HG02678 (cell line): ENCODE measurements at regions not wholly inside any gene's neighbourhood (a gene's known extent, or its start where the extent isn't known, plus 50 kb on each side); places are given as distances from the start of the nearest gene placed in this dataset.
"Not testable (repeated sequence)": the region's sequence is repeated elsewhere in the genome, so short reads cannot be mapped to it uniquely, and the experiment has no call there.

Experiments
- ATAC-seq: cut with Tn5 transposase; IDR thresholded peaks from one replicate; pipeline ENCODE4 v1.9.1; 2021; ENCODE audit warnings: mild to moderate bottlenecking, moderate library complexity; ENCODE audit not compliant: unreplicated experiment

DNA sequence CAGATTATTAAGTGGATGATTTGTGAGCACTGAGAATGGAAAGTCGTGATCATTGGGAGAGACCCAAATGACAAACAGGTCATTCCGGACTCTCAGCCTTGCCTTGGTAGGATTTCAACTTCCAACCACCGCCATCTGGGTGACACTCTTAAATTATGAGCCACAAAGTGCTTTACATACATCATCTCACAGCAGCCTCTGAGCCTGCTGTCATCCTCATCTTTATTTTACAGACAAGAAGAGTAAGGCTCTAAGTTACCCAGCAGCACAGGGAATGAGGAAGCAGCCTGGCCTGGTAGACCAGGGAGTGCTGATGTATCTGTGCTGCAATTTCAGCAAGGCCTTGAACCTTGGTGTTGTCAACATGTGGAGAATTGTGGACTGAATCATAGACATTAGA, 105.8 kb upstream of the TRIM2 start:
- ATAC-seq, result no peak

DNA sequence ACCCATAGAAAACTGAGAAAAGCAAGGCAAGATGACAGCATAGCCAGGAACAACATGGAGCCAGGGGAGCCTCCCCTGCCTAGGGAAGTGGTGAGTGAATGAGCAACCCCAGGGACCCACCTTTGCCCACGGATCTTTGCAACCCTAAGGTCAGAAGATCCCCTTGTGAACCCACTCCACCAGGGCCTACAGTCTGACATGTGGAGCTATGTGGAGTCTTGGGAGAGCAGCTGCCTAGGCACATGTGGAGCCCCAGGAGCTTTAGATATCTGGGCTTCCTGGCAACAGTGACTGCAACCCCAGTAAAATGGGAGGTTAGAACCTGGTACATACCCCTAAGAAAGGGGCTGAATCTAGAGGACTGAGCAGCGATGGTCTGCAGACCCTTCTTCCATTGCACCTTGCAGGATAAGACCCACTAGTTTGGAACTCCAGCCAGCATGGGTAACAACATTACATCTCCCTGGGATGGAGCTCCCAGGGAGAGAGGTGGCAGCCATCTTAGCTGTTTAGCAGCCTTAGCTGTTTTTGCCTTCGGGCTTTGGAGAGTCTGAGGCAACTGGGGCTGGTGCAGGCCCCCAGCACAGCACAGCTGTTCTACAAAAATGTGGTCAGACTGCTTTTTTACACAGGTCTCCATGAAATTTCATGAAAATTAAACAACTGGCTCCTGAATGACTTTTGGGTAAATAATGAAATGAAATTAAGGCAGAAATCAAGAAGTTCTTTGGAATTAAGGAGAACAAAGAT, 104.7 kb upstream of the TRIM2 start:
- ATAC-seq, result no peak

DNA sequence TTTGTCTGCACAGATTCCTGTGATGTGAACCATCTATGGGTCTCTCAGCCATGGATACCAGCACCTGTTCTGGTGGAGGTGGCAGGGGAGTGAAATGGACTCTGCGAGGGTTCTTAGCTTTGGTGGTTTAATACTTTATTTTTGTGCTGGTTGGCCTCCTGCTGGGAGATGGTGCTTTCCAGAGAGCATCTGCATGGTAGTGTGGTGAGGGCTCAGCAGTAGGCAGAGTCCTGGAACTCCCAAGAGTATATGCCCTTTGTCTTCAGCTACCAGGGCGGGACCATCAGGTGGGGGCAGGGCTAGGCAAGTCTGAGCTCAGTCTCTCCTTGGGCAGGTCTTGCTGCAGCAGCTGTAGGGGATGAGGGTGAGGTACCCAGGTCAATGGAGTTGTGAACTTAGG, 97.5 kb upstream of the TRIM2 start:
- not testable (repeated sequence) for ATAC-seq

DNA sequence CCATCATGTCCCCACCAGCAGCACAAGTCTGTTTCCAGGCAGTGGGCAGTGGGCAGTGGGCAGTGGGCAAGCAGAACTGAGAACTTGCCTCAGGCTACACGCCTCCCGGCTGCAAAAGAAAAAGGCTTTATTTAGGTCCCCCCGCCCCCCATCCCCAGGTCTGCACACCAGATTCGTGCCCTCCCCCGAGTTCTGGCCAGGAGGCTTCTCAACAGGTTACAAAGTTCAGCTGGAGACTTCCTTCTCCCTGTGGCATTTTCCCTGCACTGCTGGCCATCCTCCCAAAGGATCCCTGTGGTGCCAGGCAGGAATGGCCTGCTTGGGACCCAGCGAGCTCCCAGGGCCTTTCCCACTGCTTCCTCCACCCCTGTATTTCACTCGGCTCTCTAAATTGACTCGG, 97.0 kb upstream of the TRIM2 start:
- no peak for ATAC-seq

DNA sequence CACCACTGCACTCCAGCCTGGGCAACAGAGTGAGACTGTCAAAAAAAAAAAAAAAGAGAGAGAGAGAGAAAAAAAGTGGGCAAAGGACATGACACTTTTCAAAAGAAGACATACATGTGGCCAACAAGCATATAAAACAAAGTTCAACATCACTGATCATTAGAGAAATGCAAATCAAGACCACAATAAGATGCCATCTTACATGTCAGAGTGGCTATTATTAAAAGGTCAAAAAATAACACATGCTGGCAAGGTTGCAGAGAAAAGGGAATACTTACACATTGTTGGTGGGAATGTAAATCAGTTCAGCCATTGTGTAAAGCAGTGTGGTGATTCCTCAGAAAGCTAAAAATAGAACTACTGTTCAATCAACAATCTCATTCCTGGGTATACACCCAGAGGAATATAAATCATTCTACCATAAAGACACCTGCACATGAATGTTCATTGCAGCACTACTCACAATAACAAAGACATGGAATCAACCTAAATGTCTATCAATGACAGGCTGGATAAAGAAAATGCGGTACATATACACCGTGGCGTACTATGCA, 94.9 kb upstream of the TRIM2 start:
- ATAC-seq, result no peak

DNA sequence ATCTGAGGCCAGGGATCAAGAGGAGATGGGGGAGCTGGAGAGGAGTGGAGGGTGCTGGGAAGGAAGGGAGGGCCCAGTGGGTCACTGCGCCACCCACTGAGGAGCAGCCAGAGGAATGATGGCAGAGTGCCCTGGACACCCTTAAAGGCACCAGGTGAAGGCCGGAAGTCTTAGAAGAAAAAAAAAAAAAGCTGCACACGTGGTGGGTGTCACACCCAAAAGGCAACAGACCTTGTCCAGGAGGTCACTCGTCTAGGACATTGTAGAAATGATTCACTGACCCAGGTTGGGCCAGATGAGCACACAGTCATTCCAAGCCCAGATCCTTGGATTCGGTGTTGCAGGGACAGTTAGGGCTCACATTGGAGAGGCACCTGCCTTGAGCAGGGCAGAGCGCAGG, 93.5 kb upstream of the TRIM2 start:
- ATAC-seq, result no peak

DNA sequence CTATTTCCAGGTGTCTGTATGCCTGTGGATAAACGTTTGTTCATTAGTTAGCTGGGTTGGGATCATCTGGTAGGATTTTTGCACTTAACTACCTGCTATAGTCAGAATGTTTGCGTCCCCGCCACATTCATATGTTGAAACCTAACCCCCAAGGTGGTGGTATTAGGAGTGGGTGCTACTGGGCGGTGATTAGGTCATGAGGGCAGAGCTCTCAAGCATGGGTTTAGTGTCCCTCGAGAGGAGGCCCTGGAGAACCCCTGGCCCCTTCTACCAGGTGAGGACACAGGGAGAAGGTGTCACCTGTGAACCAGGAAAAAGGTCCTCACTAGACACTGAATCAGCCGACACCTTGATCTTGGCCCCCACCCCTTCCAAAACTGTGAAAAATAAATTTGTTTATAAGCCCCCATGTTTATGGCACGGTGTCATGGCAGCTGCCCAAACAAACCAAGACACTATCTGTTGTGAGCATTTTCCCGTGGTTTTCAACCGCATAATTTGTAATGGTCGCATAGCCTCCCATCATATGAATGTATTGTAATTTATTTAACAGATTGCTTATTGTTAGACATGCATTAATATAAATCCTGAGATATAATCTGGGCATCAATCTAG, 92.7 kb upstream of the TRIM2 start:
- no peak for ATAC-seq

DNA sequence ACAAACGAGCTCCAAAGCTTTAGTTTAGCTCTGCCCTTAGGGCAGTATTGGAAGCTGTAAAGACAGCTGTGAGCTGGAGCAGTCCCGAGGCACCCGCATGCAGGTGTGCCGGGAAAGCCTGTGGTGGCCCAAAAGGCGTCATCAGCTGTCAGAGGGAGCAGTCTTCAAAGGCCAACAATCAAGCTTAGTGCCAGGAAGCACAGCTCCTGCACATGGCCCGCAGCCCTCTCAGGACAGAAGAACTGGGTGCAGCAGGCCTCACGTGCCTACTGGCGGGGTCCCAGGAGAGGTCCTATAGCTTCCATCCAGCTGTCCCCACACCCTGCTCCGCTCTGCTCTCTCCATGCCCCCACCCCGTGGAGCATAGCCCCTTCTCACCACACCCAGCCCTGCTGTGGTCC, 92.2 kb upstream of the TRIM2 start:
- peak; percentile 47 for ATAC-seq

DNA sequence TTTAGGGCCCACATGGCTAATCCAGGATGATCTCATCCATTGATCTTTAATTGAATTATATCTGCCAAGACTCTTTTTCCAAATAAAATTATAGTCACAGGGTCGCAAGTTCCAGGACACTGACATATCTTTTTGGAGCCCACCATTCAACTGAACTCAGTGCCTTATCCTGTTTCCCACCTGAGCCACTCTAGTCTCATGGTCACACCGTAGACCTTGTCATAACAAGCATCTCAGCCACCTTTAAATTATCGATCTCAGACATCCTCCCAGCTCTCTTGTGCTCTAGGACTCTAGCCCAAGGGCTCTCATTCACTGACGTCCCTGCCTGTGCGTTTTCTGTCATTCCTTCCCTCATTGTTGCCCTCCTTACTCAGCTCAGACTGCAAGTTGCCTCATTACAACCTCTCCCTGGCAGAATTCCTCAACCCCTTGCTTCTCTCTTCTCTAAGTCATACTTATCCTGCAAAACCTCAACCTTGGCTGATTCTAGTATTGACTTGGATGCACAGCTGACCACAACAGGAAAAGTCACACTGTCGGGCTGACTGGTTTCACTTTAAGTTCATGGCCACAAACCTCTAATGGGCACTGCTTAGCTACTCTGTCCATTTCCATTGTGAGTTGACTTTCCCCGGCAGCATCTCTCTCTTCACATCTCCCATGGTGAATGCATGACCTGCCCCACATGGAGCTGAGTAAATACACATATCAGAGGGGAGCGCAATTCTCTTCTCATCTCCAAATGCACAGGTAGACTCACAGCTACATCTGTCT, 91.0 kb upstream of the TRIM2 start:
- ATAC-seq, result no peak

DNA sequence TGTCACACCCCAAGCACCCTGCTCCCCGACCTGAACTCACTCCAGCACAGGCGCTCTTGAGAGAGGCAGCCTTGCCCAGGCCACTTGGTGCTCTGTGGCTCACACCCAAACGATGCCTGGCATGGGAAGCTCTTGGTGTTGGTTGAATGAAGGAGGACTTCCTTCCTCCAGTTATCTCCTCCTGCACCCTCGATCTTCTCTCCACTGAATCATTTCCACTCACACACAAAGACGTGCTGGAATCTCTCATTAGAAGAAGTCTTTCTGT, 90.5 kb upstream of the TRIM2 start:
- no peak for ATAC-seq

DNA sequence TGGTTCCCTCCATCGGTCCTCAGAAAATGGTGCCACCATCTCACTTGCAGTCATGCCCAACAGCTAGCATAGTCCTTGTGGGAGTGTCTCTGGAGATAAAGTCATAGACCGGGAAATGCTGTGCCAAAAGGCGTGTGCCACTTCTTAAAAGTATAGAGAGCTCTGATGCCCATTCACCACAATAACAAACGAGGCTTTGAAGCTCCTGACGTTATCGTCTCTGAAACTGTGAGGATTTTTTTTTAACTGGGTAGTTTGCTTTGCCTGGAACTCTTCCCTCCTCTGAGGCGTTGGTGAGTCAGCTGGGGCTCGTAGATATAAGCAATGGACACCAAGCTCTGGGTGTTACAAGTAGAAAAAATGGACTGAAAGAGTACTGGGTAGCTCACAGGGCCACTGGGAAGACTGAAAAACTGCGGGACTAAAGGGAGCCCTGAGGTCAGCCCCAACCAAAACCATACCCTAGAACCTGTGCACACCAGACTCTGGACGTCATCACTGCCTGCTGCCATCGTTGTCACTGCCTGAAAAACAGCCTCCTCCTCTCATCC, 89.4 kb upstream of the TRIM2 start:
- no peak for ATAC-seq

DNA sequence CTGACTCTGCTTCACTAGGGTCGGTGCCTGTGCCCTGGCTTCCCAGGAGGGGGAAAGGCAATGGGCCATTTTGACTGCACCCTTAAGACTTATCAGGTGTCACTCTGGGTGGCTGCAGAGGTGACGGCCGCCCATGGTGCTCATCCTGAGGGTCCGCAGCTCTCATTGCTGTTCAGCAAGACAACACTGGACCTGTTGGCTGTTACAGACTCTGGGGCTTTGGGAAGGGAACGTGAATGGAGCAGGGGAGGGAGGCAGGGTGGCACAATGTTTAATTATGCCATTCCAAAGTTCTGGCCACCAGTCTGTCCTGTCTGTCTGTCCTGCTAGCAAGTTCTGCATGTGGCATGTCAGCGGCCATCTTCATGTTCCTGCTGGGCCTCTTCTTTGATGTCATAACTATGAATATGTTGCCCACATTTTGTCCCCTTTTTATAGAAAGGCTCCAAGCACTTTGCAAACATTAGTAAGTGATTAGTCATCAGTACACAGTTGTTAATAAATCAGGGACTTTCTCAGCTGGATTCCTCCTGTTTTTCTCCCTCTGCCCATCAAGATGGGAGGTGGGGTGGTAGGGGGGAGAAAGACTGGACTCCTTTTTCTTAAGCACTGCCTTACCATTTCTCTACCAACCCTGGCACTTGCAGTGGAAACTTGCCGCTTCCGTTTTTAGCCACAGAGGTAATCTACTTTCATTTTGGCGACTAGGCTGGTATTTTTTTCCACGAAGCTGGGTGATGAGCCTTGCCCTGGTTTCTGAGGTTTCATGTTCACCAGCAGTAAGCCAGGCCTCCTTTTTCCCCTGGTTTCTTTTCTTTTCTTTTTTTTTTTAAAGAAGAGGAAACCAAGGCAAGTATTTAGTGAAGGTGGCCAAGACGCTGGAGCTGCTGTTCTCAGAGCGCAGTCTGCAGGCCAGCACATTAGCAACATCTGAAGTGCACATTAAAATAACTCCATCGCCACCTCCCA, 88.6 kb upstream of the TRIM2 start:
- ATAC-seq, result peak; percentile 66

DNA sequence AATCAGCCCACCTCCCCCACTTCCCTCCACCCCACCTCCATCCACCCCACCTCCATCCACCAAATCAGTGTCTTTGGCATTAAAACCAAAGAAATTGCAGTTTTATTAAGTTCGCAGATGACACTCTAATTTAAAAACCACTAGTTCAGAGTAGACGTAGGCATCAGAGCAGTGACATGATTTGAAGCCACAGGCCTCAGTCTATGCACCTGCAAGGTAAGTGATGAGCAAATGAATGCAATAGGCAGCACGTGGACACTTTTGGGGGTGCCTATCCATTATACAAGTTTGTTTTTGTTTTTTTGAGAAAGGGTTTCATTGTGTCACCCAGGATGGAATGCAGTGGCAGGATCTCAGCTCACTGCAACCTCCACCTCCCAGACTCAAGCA, 88.0 kb upstream of the TRIM2 start:
- no peak for ATAC-seq

DNA sequence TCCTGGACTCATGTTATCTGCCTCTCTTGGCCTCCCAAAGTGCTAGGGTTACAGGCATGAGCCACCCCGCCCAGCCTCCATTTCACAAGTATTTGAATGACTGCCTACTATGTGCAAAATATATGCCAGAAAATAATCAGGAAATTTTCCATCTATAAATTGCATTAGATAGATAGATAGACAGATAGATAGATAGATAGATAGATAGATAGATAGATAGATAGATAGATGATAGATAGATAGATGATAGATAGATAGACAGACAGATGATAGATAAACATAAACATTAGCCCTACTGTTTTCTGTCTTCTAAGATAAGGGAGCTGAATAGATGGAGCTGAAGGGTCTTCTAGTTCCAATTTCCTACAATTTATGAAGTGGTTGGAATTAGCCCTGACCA, 87.4 kb upstream of the TRIM2 start:
- ATAC-seq, result no peak

DNA sequence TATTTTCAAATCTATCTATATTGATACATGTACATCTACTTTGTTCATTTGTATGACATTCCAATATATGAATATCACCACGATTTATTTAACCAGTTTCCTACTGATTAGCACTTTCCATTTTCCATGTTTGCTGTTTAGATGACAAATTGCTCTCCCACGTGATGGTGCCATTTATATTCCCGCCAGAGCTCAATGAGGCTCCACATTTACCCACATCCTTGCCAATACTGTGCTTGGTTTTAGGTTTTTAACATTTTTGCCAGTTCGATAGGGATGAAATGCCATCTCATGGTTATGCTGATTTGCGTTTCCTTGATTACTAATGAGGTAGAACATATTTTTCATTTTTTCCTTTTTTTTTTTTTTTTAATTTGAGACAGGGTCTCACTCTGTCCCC, 86.7 kb upstream of the TRIM2 start:
- ATAC-seq, result no peak

DNA sequence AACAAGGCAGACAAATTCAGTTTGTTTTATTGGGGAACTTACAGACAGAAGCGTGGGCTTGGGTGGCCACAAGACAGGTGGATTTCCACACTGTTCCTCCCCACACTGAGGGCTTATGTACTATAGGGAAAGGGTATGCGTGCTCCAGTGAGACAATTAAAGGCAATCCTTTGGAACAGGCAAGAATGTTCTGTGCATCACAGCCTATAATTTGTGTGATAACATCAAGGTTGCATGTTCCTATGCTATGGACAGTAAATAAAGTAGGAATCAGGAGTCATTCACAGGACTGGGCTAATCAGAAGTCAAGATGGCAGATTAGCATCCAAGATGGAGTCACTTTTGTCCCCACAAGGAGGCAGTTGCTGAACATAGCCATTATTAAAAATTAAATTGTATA, 84.6 kb upstream of the TRIM2 start:
- ATAC-seq, result no peak

DNA sequence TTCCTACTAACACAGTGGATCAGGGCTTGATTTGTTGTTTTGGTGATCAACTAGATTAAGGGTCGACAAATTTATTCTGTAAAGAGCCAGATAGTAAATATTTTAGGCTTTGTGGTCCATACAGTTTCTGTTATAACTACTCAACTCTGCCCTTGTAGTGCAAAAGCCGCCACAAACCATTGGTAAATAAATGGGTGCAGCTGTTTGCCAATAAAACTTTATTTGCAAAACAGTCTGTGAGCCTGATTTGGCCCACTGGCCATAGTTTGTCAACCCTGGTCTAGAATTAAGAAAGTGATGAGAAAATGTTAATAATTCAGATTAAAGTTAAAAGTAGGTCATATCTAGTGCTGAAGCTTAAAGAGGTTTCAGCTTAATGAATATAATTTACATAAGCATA, 84.0 kb upstream of the TRIM2 start:
- no peak for ATAC-seq

DNA sequence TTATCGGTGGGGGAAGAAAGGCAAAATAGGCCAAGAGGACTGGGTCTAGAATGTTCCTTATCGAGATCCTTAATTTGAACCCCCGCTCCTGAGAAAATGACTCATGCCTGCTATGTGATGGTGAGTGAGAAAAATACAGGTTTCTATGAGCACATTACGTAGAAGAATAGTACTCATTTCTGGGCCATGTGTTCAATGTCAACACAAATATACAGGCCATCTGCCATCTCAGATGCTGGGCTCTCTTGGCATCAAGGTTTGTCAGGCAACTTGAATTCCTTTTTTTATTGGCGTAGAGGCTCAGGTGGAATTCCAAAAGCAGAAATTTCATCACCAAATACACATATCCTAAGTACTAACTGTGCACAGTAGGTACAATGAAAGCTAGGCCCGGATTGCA, 81.4 kb upstream of the TRIM2 start:
- ATAC-seq, result no peak

DNA sequence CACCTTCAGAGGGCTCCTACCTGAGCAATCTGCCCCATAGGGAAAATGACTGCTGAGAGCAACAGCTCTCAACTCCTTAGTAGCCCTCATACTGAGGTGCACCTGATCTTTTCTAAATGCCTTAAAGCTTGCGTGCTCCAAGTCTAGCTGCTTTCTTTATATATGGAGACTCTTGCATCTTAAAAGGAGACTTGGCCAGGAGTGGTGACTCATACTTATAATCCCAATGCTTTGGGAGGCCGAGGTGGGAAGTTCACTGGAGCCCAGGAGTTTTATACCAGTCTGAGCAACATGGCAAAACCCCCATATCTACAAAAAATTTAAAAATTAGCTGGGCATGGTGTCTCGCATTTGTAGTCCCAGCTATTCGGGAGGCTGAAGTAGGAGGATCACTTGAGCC, 78.1 kb upstream of the TRIM2 start:
- no peak for ATAC-seq

DNA sequence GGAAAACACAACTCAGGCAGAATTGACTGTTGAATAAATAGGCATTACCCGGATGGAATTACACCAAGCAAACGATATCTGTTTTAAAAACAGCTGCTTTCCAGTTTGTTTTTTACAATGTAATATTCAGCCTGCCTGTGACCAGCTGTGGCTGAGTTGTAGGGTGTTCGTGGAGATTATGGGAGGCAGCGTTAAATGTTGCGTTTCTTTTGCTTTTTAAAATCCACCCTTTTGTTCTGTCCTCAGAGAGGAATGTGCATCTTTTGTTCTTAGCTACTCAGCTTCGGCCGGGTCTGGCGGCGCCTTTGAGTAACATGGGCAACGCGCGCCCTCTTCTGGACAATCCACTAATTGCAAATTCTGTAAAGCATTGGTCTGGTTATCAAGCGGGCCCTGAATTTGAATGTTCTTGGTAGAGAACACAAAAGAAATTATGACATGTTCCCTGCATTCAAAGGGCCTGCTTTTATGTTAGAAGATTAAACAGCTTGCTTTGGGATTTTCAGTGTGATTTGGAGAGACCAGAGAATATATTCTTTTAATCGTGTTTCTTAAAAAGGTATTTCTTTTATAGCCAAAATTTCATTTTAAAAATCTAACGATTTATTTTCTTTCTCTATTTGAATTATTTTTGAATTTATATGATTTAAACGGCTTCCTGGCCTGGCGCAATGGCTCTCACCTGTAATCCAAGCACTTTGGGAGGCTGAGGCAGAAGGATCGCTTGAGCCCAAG, 76.3 kb upstream of the TRIM2 start:
- ATAC-seq, result peak; percentile 77
